H9 (cell line): ENCODE measurements at regions not wholly inside any gene's neighbourhood (a gene's known extent, or its start where the extent isn't known, plus 50 kb on each side); places are given as distances from the start of the nearest gene placed in this dataset.

Source experiments
- DNase-seq: peaks from one replicate; pipeline ENCODE4 v3.0.0-alpha.2; 2017
- H2AFZ ChIP-seq: one replicate; pipeline ENCODE4 v1.6.1; 2013; ENCODE audit warnings: mild to moderate bottlenecking, low read length, control low read depth, moderate library complexity
- H2AK5ac ChIP-seq: 2 replicates; pipeline ENCODE4 v1.6.1; 2013; ENCODE audit warnings: low read length, control low read depth, mixed read lengths; ENCODE audit not compliant: insufficient read length
- H2BK120ac ChIP-seq: one replicate; pipeline ENCODE4 v1.6.1; 2013; ENCODE audit warnings: low read depth, mild to moderate bottlenecking, low read length, control low read depth, inconsistent platforms; ENCODE audit not compliant: poor library complexity, severe bottlenecking
- H2BK12ac ChIP-seq: 2 replicates; pipeline ENCODE4 v1.6.1; 2013; ENCODE audit warnings: low read length, control low read depth, mixed read lengths, low read depth; ENCODE audit not compliant: insufficient read length
- H2BK15ac ChIP-seq: 2 replicates; pipeline ENCODE4 v1.6.1; 2013; ENCODE audit warnings: low read depth, low read length, control low read depth
- H2BK20ac ChIP-seq: one replicate; pipeline ENCODE4 v1.6.1; 2013; ENCODE audit warnings: low read depth, mild to moderate bottlenecking, low read length, control low read depth, inconsistent platforms; ENCODE audit not compliant: poor library complexity, severe bottlenecking
- H2BK5ac ChIP-seq: 2 replicates; pipeline ENCODE4 v1.6.1; 2013; ENCODE audit warnings: low read length, control low read depth, mixed read lengths; ENCODE audit not compliant: insufficient read length
- H3K14ac ChIP-seq: 2 replicates; pipeline ENCODE4 v1.6.1; 2013; ENCODE audit warnings: low read length, control low read depth; ENCODE audit not compliant: insufficient read depth
- H3K18ac ChIP-seq: 2 replicates; pipeline ENCODE4 v1.6.1; 2013; ENCODE audit warnings: low read depth, mild to moderate bottlenecking, mixed read lengths, low read length, control low read depth; ENCODE audit not compliant: insufficient read length
- H3K23ac ChIP-seq: 2 replicates; pipeline ENCODE4 v1.6.1; 2013; ENCODE audit warnings: low read length, control low read depth, mixed read lengths, low read depth; ENCODE audit not compliant: insufficient read length
- H3K23me2 ChIP-seq: 2 replicates; pipeline ENCODE4 v1.6.1; 2013; ENCODE audit warnings: low read depth, mild to moderate bottlenecking, mixed read lengths, low read length, control low read depth; ENCODE audit not compliant: insufficient read length, poor library complexity, severe bottlenecking
- H3K27ac ChIP-seq: 2 replicates; pipeline ENCODE4 v1.5.1; 2013; ENCODE audit warnings: low read length, control low read depth, mixed read lengths, low read depth; ENCODE audit not compliant: insufficient read length
- H3K27me3 ChIP-seq: 2 replicates; pipeline ENCODE4 v1.6.1; 2013; ENCODE audit warnings: low read length, control low read depth, inconsistent platforms; ENCODE audit not compliant: insufficient read depth
- H3K4ac ChIP-seq: 2 replicates; pipeline ENCODE4 v1.6.1; 2013; ENCODE audit warnings: low read depth, mild to moderate bottlenecking, control low read depth, inconsistent platforms, low read length, moderate library complexity
- H3K4me1 ChIP-seq: 2 replicates; pipeline ENCODE4 v1.6.1; 2013; ENCODE audit warnings: low read length, control low read depth, inconsistent platforms; ENCODE audit not compliant: insufficient read depth
- H3K4me2 ChIP-seq: 2 replicates; pipeline ENCODE4 v1.6.1; 2013; ENCODE audit warnings: low read length, control low read depth, mixed read lengths; ENCODE audit not compliant: insufficient read length, insufficient read depth
- H3K56ac ChIP-seq: 2 replicates; pipeline ENCODE4 v1.6.1; 2013; ENCODE audit warnings: low read depth, mild to moderate bottlenecking, mixed read lengths, low read length, control low read depth; ENCODE audit not compliant: insufficient read length
- H3K79me1 ChIP-seq: 2 replicates; pipeline ENCODE4 v1.6.1; 2013; ENCODE audit warnings: low read depth, mild to moderate bottlenecking, moderate library complexity, low read length, control low read depth, inconsistent platforms; ENCODE audit not compliant: insufficient read depth, poor library complexity, severe bottlenecking
- H3K79me2 ChIP-seq: 2 replicates; pipeline ENCODE4 v1.6.1; 2013; ENCODE audit warnings: low read length, control low read depth, inconsistent platforms; ENCODE audit not compliant: insufficient read depth
- H3K9ac ChIP-seq: 2 replicates; pipeline ENCODE4 v1.6.1; 2013; ENCODE audit warnings: low read length, control low read depth, mixed read lengths; ENCODE audit not compliant: insufficient read length; ENCODE audit errors: extremely low read depth
- H3K9me3 ChIP-seq: one replicate; pipeline ENCODE4 v1.6.1; 2013; ENCODE audit warnings: low read depth, low read length, inconsistent platforms; ENCODE audit not compliant: control insufficient read depth
- H3T11ph ChIP-seq: one replicate; pipeline ENCODE4 v1.6.1; 2013; ENCODE audit warnings: mild to moderate bottlenecking, low read length, control low read depth, inconsistent platforms
- H4K20me1 ChIP-seq: one replicate; pipeline ENCODE4 v1.6.1; 2013; ENCODE audit not compliant: control insufficient read depth, insufficient read length, insufficient read depth
- H4K5ac ChIP-seq: 2 replicates; pipeline ENCODE4 v1.6.1; 2013; ENCODE audit warnings: low read depth, mild to moderate bottlenecking, mixed read lengths, low read length, control low read depth; ENCODE audit not compliant: insufficient read length
- H4K8ac ChIP-seq: replicated peaks from 2 replicates; pipeline ENCODE4 v1.6.1; 2013; ENCODE audit warnings: low read length, control low read depth, mixed read lengths, low read depth; ENCODE audit not compliant: insufficient read length
- H4K91ac ChIP-seq: 2 replicates; pipeline ENCODE4 v1.6.1; 2013; ENCODE audit warnings: low read depth, mild to moderate bottlenecking, moderate library complexity, mixed read lengths, low read length, control low read depth; ENCODE audit not compliant: insufficient read length
- H3K27ac Mint-ChIP-seq, 3 experiments: 2 replicates in 2 of 3; 3 replicates in 1 of 3; pipeline ENCODE4 v1.8.0; 2020 to 2021; ENCODE audit warnings: mixed read lengths in 3 of 3, mild to moderate bottlenecking in 1 of 3, moderate library complexity in 1 of 3
- H3K27me3 Mint-ChIP-seq: 2 replicates; pipeline ENCODE4 v1.8.0; 2021; ENCODE audit warnings: low read depth, mild to moderate bottlenecking, moderate library complexity, mixed read lengths
- H3K36me3 Mint-ChIP-seq, 3 experiments: 2 replicates in 2 of 3; 3 replicates in 1 of 3; pipeline ENCODE4 v1.8.0; 2020 to 2021; ENCODE audit warnings: low read depth in 3 of 3, mixed read lengths in 3 of 3; ENCODE audit not compliant: insufficient read depth in 1 of 3
- H3K4me1 Mint-ChIP-seq, 2 experiments: 2 replicates each; pipeline ENCODE4 v1.8.0; 2020; ENCODE audit warnings: mixed read lengths in 2 of 2
- H3K4me3 Mint-ChIP-seq, 2 experiments: 2 replicates in 1 of 2; 3 replicates in 1 of 2; pipeline ENCODE4 v1.8.0; 2020 to 2021; ENCODE audit warnings: mild to moderate bottlenecking in 2 of 2, mixed read lengths in 2 of 2, moderate library complexity in 1 of 2
- H3K9me3 Mint-ChIP-seq, 2 experiments: 2 replicates in 1 of 2; 3 replicates in 1 of 2; pipeline ENCODE4 v1.8.0; 2020; ENCODE audit warnings: mild to moderate bottlenecking in 2 of 2, mixed read lengths in 2 of 2, moderate library complexity in 1 of 2
- WGBS: extraction: QIAGEN DNeasy Blood & Tissue Kit; methylation state at CpG from one replicate; pipeline ENCODE4 v1.1.7; 2013; ENCODE audit warnings: missing lambda C conversion rate, low lambda C conversion rate, mixed read lengths; ENCODE audit not compliant: insufficient read length; ENCODE audit errors: extremely low coverage; 5-methylcytosine and 5-hydroxymethylcytosine counted together
- TF ChIP-seq, protein P1 (sequence below): fragments of 200-600 bp; sonication (generic); conservative IDR thresholded peaks from 3 replicates; pipeline ENCODE4 v1.8.0; 2021; ENCODE audit warnings: antibody characterized with exemption, mild to moderate bottlenecking

- WGBS, result no CpG with 5 or more reads among the region's 3 CpGs
- no peak overlapping the region for H2AFZ ChIP-seq
- H2AK5ac ChIP-seq, result no peak overlapping the region
These were observed 192.8 kb upstream of the ROBO1 start for GRCh38 chr3:79960594-79960993.

More at GRCh38 chr3:79960594-79960993, 192.8 kb upstream of the ROBO1 start:
- Mint-ChIP-seq H3K9me3 (peaks cover 0 to 10% of the 10 kb centered on the region in 2 experiments; a peak in 4 of 5 replicates), H3K27me3 (no peaks in the 10 kb centered on the region), H3K4me1 (no peaks in the 10 kb centered on the region), H3K27ac (no peak overlapping the region; a peak in 1 of 7 replicates), H3K36me3 (peaks cover 0 to 5% (median 0%) of the 10 kb centered on the region in 3 experiments; a peak in 2 of 7 replicates), H3K4me3 (no peak overlapping the region)
- H2BK120ac ChIP-seq, result no peak overlapping the region
- H3K9me3 ChIP-seq, result no peaks in the 10 kb centered on the region
- H2BK20ac ChIP-seq, result no peak overlapping the region
- H4K8ac ChIP-seq, result no peak overlapping the region
- H4K91ac ChIP-seq, result no peak overlapping the region
- no peaks in the 10 kb centered on the region for H3K27me3 ChIP-seq
- H3K4me2 ChIP-seq, result no peak overlapping the region
- TF ChIP-seq, protein P1, sequence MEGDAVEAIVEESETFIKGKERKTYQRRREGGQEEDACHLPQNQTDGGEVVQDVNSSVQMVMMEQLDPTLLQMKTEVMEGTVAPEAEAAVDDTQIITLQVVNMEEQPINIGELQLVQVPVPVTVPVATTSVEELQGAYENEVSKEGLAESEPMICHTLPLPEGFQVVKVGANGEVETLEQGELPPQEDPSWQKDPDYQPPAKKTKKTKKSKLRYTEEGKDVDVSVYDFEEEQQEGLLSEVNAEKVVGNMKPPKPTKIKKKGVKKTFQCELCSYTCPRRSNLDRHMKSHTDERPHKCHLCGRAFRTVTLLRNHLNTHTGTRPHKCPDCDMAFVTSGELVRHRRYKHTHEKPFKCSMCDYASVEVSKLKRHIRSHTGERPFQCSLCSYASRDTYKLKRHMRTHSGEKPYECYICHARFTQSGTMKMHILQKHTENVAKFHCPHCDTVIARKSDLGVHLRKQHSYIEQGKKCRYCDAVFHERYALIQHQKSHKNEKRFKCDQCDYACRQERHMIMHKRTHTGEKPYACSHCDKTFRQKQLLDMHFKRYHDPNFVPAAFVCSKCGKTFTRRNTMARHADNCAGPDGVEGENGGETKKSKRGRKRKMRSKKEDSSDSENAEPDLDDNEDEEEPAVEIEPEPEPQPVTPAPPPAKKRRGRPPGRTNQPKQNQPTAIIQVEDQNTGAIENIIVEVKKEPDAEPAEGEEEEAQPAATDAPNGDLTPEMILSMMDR, result no peak
- no peak overlapping the region for H2BK5ac ChIP-seq
- no peak overlapping the region for H4K5ac ChIP-seq
- H3K9ac ChIP-seq, result no peak overlapping the region
- H3K23ac ChIP-seq, result no peak overlapping the region
- no peak overlapping the region for H3K4ac ChIP-seq
- no peaks in the 10 kb centered on the region for H3K23me2 ChIP-seq
- no peak overlapping the region for H3K56ac ChIP-seq
- H2BK12ac ChIP-seq, result no peak overlapping the region
- H3K14ac ChIP-seq, result no peak overlapping the region
- no peak overlapping the region for H3K18ac ChIP-seq
- no peak overlapping the region for H2BK15ac ChIP-seq
- no peaks in the 10 kb centered on the region for H3K79me2 ChIP-seq
- no peak overlapping the region for H3T11ph ChIP-seq
- H4K20me1 ChIP-seq, result no peaks in the 10 kb centered on the region
- no peaks in the 10 kb centered on the region for H3K4me1 ChIP-seq
- no peak for DNase-seq
- no peaks in the 10 kb centered on the region for H3K79me1 ChIP-seq
- no peak overlapping the region for H3K27ac ChIP-seq
